ENCODE measurements at regions not wholly inside any gene's neighbourhood (a gene's known extent, or its start where the extent isn't known, plus 50 kb on each side); places are given as distances from the start of the nearest gene placed in this dataset.
"Not testable (repeated sequence)": the region's sequence is repeated elsewhere in the genome, so short reads cannot be mapped to it uniquely, and the experiment has no call there.

DNA sequence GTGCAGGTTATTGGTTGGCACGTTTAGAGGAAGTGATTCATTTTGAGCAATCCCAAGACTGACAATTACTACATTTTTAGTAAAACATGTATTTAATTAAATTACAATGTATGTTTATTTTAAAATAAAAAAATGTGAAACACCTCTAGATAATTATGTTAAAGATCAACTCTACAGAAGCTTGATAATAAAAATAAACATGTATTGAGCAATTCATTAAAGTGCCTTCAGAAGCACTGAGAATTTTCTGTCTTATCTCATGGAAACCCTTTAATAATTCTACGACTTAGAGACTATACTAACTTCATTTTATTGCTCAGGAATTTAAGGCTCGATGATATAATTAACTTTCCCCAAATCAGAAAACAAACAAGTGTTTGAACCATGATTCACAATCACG, 208.0 kb upstream of the BRINP3 start:
- no peak overlapping the region for H3K9ac ChIP-seq (ENCODE audit: low read length in 3 of 3)
- TF ChIP-seq, protein P1, sequence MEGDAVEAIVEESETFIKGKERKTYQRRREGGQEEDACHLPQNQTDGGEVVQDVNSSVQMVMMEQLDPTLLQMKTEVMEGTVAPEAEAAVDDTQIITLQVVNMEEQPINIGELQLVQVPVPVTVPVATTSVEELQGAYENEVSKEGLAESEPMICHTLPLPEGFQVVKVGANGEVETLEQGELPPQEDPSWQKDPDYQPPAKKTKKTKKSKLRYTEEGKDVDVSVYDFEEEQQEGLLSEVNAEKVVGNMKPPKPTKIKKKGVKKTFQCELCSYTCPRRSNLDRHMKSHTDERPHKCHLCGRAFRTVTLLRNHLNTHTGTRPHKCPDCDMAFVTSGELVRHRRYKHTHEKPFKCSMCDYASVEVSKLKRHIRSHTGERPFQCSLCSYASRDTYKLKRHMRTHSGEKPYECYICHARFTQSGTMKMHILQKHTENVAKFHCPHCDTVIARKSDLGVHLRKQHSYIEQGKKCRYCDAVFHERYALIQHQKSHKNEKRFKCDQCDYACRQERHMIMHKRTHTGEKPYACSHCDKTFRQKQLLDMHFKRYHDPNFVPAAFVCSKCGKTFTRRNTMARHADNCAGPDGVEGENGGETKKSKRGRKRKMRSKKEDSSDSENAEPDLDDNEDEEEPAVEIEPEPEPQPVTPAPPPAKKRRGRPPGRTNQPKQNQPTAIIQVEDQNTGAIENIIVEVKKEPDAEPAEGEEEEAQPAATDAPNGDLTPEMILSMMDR (IDR thresholded peaks at IDR 0.05; ENCODE audit: borderline replicate concordance, extremely low read depth, insufficient read depth) = no peak
- no peaks in the 10 kb centered on the region for H3K9me3 ChIP-seq (ENCODE audit: control insufficient read depth in 2 of 3, insufficient read depth in 1 of 3, low read length in 3 of 3)
- no peaks in the 10 kb centered on the region for H3K36me3 ChIP-seq (ENCODE audit: control insufficient read depth in 2 of 3, insufficient read depth in 3 of 3, low read length in 3 of 3)
- no peak overlapping the region for H3K4me3 ChIP-seq (ENCODE audit: low read length in 3 of 3)
- H3K27me3 ChIP-seq (ENCODE audit: control insufficient read depth, insufficient read depth, low read length) = no peaks in the 10 kb centered on the region
- DNase-seq (no peak), FAIRE-seq (no peak)
- no peaks in the 10 kb centered on the region for H3K4me1 ChIP-seq (ENCODE audit: control insufficient read depth in 2 of 3, insufficient read depth in 2 of 3, low read depth in 1 of 3, low read length in 3 of 3)
- H3K27ac ChIP-seq (ENCODE audit: low read depth in 2 of 2, low read length in 2 of 2) = no peak overlapping the region
- intact Hi-C loops (cut with DNase I) = no loop called here

DNA sequence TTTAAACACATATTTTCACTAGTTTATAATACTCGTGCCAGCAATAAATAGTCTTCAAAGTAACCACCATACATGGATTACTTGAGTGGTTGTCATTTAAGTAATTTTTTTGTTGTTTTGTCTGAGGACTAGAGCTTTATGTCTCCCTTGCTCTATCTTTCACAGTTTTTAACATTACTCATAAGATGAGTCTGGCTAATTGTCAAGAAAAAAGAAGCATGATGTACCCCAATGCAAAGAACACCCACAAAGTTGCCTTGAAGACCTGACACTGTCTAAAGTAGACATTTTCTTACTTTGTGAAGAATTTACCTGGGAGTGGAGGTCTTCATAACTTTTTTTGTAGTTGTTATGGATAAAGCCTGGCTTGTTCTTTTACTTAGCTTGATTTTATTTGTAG, 210.4 kb upstream of the BRINP3 start:
- Histone ChIP-seq H3K4me3 (ENCODE audit: low read length in 3 of 3) (no peak overlapping the region), H3K36me3 (ENCODE audit: control insufficient read depth in 2 of 3, insufficient read depth in 3 of 3, low read length in 3 of 3) (no peaks in the 10 kb centered on the region), H3K9ac (ENCODE audit: low read length in 3 of 3) (no peak overlapping the region), H3K27me3 (ENCODE audit: control insufficient read depth, insufficient read depth, low read length) (no peaks in the 10 kb centered on the region), H3K4me1 (ENCODE audit: control insufficient read depth in 2 of 3, insufficient read depth in 2 of 3, low read depth in 1 of 3, low read length in 3 of 3) (no peaks in the 10 kb centered on the region), H3K27ac (ENCODE audit: low read depth in 2 of 2, low read length in 2 of 2) (no peak overlapping the region), H3K9me3 (ENCODE audit: control insufficient read depth in 2 of 3, insufficient read depth in 1 of 3, low read length in 3 of 3) (no peaks in the 10 kb centered on the region)
- FAIRE-seq (no peak), DNase-seq (no peak)
- intact Hi-C loops (cut with DNase I) = no loop called here
- TF ChIP-seq, protein P1 (IDR thresholded peaks at IDR 0.05; ENCODE audit: borderline replicate concordance, extremely low read depth, insufficient read depth) = no peak

DNA sequence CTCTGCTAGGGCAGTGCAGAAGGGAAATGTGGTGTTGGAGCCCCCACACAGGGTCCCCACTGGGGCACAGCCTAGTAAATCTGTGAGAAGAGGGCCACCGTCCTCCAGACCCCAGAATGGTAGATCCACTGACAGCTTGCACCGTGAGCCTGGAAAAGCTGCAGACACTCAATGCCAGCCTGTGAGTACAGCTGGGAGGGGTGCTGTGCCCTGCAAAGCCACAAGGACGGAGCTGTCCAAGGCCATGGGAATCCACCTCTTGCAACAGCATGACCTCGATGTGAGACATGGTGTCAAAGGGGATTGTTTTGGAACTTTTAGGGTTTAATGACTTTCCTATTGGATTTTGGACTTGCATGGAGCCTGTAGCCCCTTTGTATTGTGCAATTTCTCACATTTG, 220.8 kb upstream of the BRINP3 start:
- H3K9ac ChIP-seq (ENCODE audit: low read length in 3 of 3); H3K36me3 ChIP-seq (ENCODE audit: control insufficient read depth in 2 of 3, insufficient read depth in 3 of 3, low read length in 3 of 3); H3K27me3 ChIP-seq (ENCODE audit: control insufficient read depth, insufficient read depth, low read length); H3K4me3 ChIP-seq (ENCODE audit: low read length in 3 of 3); FAIRE-seq; H3K27ac ChIP-seq (ENCODE audit: low read depth in 2 of 2, low read length in 2 of 2); DNase-seq; H3K9me3 ChIP-seq (ENCODE audit: control insufficient read depth in 2 of 3, insufficient read depth in 1 of 3, low read length in 3 of 3); intact Hi-C loops (cut with DNase I); H3K4me1 ChIP-seq (ENCODE audit: control insufficient read depth in 2 of 3, insufficient read depth in 2 of 3, low read depth in 1 of 3, low read length in 3 of 3): not testable (repeated sequence)

DNA sequence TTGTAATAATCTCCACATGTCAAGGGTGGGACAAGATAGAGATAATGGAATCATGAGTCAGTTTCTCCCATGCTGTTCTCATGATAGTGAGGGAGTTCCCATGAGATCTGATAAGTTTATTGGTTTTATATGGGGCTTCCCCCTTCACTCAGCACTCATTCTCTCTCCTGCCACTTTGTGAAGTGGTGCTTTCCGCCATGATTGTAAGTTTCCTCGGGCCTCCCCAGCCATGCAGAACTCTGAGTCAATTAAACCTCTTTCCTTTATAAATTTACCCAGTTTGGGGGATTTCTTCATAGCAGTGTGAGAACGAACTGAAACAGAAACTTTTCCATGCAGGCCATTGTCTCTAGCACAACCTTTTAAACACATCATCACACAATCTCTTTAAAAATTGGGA, 221.5 kb upstream of the BRINP3 start:
- FAIRE-seq = no peak
- no peak overlapping the region for H3K4me3 ChIP-seq (ENCODE audit: low read length in 3 of 3)
- no peak overlapping the region for H3K9ac ChIP-seq (ENCODE audit: low read length in 3 of 3)
- no peaks in the 10 kb centered on the region for H3K27me3 ChIP-seq (ENCODE audit: control insufficient read depth, insufficient read depth, low read length)
- intact Hi-C loops (cut with DNase I) = no loop called here
- H3K27ac ChIP-seq (ENCODE audit: low read depth in 2 of 2, low read length in 2 of 2) = no peak overlapping the region
- TF ChIP-seq, protein P1 (IDR thresholded peaks at IDR 0.05; ENCODE audit: borderline replicate concordance, extremely low read depth, insufficient read depth) = no peak
- no peaks in the 10 kb centered on the region for H3K4me1 ChIP-seq (ENCODE audit: control insufficient read depth in 2 of 3, insufficient read depth in 2 of 3, low read depth in 1 of 3, low read length in 3 of 3)
- no peaks in the 10 kb centered on the region for H3K36me3 ChIP-seq (ENCODE audit: control insufficient read depth in 2 of 3, insufficient read depth in 3 of 3, low read length in 3 of 3)
- no peak for DNase-seq
- no peaks in the 10 kb centered on the region for H3K9me3 ChIP-seq (ENCODE audit: control insufficient read depth in 2 of 3, insufficient read depth in 1 of 3, low read length in 3 of 3)

Measured in kidney (tissue), 13 donors.